NCI-H146 treated with DMSO at 0.1 percent for 48 hours (cell line): ENCODE measurements at regions not wholly inside any gene's neighbourhood (a gene's known extent, or its start where the extent isn't known, plus 50 kb on each side); places are given as distances from the start of the nearest gene placed in this dataset.

ENCODE experiments used
- DNase-seq: peaks from one replicate; lab custom pipeline; 2025; ENCODE audit not compliant: unreplicated experiment; lab: John Stamatoyannopoulos, UW

- no peak for DNase-seq
Observed at GRCh38 chr20:21002486-21002885, 103.7 kb downstream of the LINC00237 start.

GRCh38 chr20:20993372-20993771, 112.8 kb downstream of the LINC00237 start:
- DNase-seq = peak; percentile 67

DNA sequence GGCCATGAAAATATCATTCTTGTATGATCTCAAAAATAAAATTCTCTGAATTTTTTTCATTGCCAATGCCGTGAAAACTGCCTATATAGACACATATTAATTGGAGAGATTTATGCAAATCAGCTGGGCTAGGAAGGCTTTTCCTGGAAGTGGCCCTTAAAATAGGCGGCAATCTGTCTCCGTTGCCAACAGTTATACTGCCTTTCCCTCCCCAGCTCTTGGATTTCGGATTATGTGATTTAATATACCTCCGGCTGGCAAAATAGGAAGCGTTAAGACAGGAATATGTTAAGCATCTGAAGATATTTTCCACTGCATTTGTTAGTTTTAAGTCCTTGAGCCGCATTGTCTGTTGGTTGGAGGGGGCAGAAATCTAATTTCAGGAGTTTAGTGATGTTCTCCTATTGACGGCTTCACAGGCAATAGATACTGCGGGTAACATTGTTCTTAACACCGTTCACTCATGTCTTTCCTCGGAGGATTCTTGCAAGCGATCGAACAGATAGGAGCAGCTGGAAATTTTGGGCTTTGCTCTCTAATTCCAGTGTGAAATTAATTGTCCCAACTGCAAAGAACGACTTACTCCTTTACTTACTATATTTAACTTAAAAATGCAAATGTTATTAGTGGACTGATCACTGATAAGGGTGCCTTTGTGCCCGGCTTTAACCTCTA, 113.3 kb downstream of the LINC00237 start:
- DNase-seq = no peak

- DNase-seq = no peak
Observed at GRCh38 chr20:20992277-20992676, 113.9 kb downstream of the LINC00237 start.

DNA sequence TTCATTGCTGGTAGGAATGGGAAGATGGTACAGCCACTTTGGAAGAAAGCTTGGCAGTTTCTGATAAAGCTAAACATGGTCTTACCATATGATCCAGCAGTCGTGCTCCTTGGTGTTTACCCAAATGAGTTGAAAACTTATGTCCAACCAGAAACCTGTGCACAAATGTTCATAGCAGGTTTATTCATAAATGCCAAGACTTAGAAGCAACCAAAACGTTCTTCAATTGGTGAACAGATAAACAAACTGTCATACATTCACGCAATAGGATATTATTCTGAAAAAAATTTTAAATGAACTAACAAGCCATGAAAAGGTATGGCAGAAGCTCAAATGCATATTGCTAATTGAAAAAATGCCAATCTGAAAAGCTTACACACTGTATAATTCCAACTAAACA, 117.1 kb downstream of the LINC00237 start:
- no peak for DNase-seq

DNA sequence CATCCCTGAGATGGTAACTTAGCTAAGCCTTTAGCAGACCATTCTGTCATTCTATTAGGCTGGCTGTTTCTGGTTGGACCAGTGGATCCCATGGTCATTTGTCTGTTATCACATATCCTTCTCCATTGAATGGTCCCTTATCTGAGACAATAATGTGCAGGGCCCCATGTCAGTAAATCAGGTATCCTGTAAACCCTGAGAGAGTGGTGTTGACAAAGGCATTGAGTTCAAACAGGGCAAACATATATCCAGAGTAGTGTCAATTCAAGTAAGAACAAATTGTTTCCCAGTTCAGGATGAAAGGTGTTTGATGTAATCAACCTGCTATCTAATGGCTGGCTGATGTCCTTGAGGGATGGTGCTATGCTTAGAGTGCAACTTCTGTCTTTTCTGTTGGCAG, 126.2 kb downstream of the LINC00237 start:
- peak; percentile 38 for DNase-seq

- DNase-seq = no peak
Observed at GRCh38 chr20:20977786-20978185, 128.4 kb downstream of the LINC00237 start.

- DNase-seq = no peak
Observed at GRCh38 chr20:20972490-20972889, 133.7 kb downstream of the LINC00237 start.

- DNase-seq = peak; percentile 72
Observed at GRCh38 chr20:20971810-20972209, 134.3 kb downstream of the LINC00237 start.

GRCh38 chr20:20970841-20971240, 135.3 kb downstream of the LINC00237 start:
- DNase-seq = no peak

DNA sequence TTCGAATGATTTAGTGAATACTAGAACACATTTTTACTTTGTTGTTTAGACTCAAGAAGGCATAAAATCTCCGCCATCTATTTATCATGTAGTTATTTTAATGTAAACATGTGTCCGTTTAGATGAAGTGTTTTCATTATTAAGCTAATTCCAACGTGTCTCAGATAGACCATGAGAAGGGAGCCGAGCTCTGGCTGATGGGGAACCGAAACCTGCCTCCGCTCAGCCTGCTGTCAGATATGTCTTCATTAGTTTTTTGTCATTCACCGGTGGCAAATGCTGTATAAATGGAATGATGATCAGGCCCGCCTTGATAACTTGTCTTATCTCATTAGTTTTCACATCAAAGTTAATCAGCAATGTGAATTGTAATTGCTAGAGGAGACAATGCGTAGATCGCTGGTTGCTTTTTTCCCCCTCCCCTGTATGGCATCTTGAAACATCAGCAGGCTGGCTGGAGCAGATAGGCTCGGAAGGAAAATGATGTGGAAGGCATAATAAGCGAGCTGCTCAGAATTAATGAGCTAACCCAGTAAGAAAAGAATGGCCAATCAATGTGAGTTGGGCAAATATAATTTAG, 136.4 kb downstream of the LINC00237 start:
- DNase-seq = peak; percentile 36

- DNase-seq = no peak
Observed at GRCh38 chr20:20967564-20968184, 138.5 kb downstream of the LINC00237 start.

GRCh38 chr20:20966171-20966570, 140.0 kb downstream of the LINC00237 start:
- DNase-seq = no peak

GRCh38 chr20:20959031-20959755, 147.0 kb downstream of the LINC00237 start:
- no peak for DNase-seq

- DNase-seq = peak; percentile 82
Observed at GRCh38 chr20:20956513-20956931, 149.6 kb downstream of the LINC00237 start.

GRCh38 chr20:20955892-20956291, 150.3 kb downstream of the LINC00237 start:
- no peak for DNase-seq

DNA sequence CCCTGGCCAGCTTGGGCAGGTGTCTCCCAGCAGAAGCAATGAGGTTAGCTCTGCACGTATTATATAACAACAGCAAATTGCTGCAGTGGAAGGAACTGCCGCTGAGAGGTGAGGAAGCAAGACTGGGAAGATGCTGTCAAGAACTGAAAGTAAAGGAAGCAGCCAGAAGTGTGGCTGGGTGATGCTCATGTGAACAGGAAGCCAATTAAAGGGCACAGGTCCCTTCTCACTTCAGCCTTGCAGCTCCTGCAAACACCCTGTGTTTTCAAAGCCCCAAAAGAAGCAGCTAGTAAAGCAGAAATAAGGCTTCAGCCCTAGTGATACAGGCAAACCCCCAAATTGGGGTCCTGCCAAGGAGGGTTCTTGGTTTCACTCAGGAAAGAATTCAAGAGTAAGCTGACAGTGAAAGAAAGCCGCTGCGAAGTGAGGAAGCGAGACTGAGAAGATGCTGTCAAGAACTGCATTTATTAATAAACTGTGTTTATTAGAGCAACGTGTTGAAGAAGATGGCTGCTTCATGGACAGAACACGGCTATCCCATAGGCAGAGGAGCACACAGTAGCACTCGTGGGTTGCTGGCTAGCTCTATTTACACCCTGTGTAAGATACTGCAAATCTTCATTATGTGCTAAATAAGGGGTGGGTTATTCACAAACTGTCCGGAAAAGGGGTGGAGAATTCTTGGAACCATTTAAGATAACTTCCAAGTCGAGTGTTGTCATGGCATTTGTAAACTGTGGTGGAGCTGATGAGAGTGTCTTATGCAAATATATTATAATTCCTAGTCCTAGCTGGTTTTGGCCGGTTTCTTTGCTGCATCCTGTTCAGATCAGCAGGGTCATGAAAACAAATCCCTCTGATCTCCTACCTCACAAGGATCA, 152.2 kb downstream of the LINC00237 start:
- DNase-seq = no peak

GRCh38 chr20:20950620-20951019, 155.5 kb downstream of the LINC00237 start:
- no peak for DNase-seq

- no peak for DNase-seq
Observed at GRCh38 chr20:20946122-20946759, 159.9 kb downstream of the LINC00237 start.

DNA sequence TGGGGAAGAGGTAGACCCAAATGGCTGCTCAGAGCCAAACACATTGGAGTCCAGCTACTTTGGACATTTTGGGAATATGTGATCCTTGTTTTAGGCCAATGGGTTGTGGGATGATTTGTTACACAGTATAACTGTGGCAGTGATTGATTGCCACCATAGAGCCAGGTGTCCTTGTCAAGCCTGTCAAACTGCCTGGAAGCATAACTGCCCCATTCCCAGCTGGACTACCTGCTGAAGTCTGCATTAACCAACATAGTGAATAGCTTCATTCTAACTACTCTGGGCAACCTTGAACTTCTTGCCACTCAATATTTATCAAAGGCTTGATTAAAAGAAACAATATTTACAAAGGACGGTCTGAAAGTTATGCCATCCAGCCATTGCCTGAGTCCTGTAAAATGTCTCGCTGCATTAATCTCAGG, 164.7 kb downstream of the LINC00237 start:
- no peak for DNase-seq
